ENCODE measurements at regions not wholly inside any gene's neighbourhood (a gene's known extent, or its start where the extent isn't known, plus 50 kb on each side); places are given as distances from the start of the nearest gene placed in this dataset.

- Histone ChIP-seq H4K20me1 (ENCODE audit: insufficient read depth, low read length) (no peaks in the 10 kb centered on the region), H3K36me3 (replicated peaks in 1 of 2; ENCODE audit: control insufficient read depth in 1 of 2, insufficient read depth in 2 of 2, low read length in 2 of 2) (no peaks in the 10 kb centered on the region), H2AFZ (ENCODE audit: low read length) (no peak overlapping the region), H3K27me3 (ENCODE audit: control insufficient read depth in 1 of 2, insufficient read depth in 2 of 2, low read length in 2 of 2) (peaks cover 15 to 65% of the 10 kb centered on the region in 2 experiments), H3K4me1 (ENCODE audit: insufficient read depth, low read length) (no peaks in the 10 kb centered on the region), H3K9me3 (ENCODE audit: low read length) (no peaks in the 10 kb centered on the region), H3K27ac (ENCODE audit: extremely low read length, insufficient read depth, low read length) (no peak overlapping the region), H3K4me2 (ENCODE audit: low read depth, low read length) (no peak overlapping the region), H3K79me2 (ENCODE audit: insufficient read depth, low read length) (no peaks in the 10 kb centered on the region), H3K4me3 (replicated peaks in 1 of 3; ENCODE audit: insufficient read depth in 1 of 3, low read depth in 2 of 3, low read length in 3 of 3) (no peak overlapping the region), H3K9ac (ENCODE audit: insufficient read depth, low read depth, low read length) (no peak overlapping the region)
- intact Hi-C loops (cut with micrococcal nuclease; ENCODE audit: unreplicated experiment), result no loop called here
- ChIA-PET CTCF (ENCODE audit: low intra/inter-chr PET ratio, low total read pairs) (no interaction called here), POLR2A (no interaction called here)
- DNase-seq (ENCODE audit: low spot score) (no peak), ATAC-seq (no peak), FAIRE-seq (no peak)
- 29% methylated on average over 1 of the region's 19 CpGs for WGBS (ENCODE audit: low lambda C conversion rate)
- in situ Hi-C loops (cut with HindIII; ENCODE audit: extremely low pct_ligation_motif_present, low pct_unique_long_range_greater_than_20kb), result no loop called here
- TF ChIP-seq GTF3A (CRISPR knock-in tag; conservative IDR thresholded peaks at IDR 0.05) (no peak), ZNF558 (CRISPR knock-in tag; IDR thresholded peaks at IDR 0.05; ENCODE audit: borderline replicate concordance) (no peak), KAT7 (CRISPR knock-in tag; IDR thresholded peaks at IDR 0.05; ENCODE audit: borderline replicate concordance) (no peak), ZBTB8A (CRISPR knock-in tag; IDR thresholded peaks at IDR 0.05; ENCODE audit: borderline replicate concordance, low read depth) (no peak), ZNF83 (CRISPR knock-in tag; IDR thresholded peaks at IDR 0.05; ENCODE audit: borderline replicate concordance) (no peak), ZNF513 (CRISPR knock-in tag; conservative IDR thresholded peaks at IDR 0.05) (no peak), ZNF646 (CRISPR knock-in tag; IDR thresholded peaks at IDR 0.05) (no peak)
- BruUV-seq (replicated peaks), result no TSS peak
Observed at GRCh38 chr22:48444320-48445112, 1383.2 kb downstream of the BRD1 start.

Measured in HepG2 (cell line).